GM19238 (cell line): ENCODE measurements at regions not wholly inside any gene's neighbourhood (a gene's known extent, or its start where the extent isn't known, plus 50 kb on each side); places are given as distances from the start of the nearest gene placed in this dataset.

Experiments used
- DNase-seq: peaks from one replicate; pipeline ENCODE4 v3.0.0; 2011; ENCODE audit warnings: low spot score; ENCODE audit not compliant: insufficient read length

DNA sequence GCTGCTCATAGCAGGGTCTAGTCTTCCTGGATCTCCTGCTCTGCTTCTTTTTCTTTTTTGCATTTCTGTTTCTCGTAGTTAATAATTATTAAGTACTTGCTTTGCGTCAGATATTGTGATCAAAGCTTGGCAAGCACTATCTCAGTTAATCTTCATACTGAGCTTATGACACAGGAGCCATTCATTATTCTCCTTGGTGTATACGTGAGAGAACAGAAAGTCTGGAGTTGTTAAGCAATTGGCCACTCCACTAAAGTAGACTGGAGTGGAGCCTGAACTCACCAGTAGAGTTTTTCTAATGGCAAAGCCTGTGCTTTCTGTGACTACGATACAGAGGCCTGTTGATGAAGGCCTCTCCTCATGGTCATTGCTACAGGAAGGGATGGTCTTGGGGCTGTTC is 285.9 kb downstream of the RFC3 start:
- no peak for DNase-seq

DNA sequence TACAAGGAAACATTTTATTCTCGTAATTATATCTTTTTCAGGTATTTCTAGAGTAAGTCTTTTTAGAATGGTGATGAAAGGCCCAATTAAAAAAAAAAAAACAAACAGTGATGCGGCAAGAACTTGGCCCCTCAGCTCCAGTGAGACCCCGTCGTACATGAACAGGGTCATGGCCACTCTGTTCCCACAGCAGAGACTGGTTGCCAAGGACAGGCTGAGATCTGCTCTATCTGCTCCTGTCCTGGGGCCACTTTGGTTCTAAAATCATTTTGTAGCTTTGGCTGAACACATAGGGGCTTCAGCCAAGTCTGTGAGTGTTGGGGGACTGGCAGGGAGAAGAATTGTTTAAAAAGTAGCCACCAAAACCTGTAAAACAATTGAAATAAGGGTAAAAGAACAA is 286.9 kb downstream of the RFC3 start:
- no peak for DNase-seq

DNA sequence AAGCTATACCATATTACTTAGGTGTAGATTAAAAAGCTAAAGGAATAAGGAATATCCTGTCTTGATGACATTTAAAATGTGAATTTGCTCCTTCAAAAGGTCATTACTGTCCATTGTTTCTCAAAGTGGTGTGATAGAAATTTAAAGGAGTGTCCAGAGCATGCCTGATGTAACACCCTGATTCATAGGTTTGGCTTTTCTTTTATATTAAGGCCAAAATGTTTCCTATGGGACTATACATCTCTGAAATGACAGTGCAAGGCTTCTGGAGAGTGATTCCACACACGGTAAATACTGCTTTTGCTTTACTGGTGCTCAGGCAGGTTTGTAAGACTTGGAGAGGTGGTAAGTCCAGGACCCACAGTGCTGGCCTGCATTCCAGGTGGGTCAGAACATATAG is 289.9 kb downstream of the RFC3 start:
- no peak for DNase-seq

DNA sequence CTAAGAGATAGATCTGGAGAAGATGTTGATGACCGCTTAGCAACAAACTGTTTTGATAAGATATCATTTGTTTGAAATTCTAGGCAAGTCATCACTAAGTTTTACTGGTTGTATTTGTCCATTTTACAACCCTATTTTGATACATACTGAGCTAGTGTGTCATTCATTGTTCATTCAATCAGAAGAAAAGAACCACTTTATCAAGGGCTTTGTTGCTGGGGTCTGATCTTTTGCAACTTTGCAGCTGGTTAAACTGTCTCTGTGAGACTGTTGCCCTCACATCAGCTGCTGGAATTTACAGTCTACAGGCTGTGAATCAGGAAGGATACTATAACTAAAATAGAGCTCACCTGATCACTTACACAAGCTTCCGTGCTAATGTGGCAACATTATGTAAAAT is 290.5 kb downstream of the RFC3 start:
- no peak for DNase-seq

DNA sequence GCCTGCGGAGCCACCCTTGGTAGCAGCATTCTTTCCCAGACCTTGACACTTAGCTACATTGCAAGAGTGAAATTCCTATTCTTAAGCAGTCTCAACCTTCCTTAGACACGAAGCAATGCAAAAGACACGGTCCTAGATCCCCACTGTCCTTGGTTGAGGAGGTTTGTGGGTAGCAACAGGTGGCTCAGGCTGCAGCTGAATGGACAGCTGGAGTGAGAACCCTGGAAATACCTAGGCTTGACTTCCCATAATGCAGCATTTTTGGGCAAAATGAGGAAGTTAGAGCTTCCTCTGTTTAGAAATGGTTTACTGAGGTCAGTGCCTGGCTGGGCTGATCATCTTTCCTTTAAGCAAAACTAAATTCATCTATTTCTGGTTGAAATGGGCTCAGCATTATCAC is 296.6 kb downstream of the RFC3 start:
- no peak for DNase-seq

DNA sequence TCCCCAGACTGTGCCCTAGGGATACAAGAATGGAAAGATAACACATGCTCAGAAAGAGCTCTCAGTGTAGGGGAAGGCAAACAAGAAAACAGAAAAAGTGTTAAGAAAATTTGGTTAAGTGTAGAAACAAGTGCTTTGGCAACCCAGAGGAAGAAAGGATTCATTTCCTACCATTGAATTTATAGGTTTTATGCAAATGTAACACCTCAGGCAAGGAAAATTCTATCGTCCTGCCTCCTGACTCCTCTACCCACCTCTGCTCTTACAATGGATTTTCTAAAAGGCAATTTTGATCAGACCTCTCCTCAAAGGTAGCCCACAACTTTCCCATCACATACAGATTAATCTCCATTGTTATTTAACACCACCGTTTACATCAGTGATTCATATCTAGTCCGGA is 298.7 kb downstream of the RFC3 start:
- DNase-seq: no peak

DNA sequence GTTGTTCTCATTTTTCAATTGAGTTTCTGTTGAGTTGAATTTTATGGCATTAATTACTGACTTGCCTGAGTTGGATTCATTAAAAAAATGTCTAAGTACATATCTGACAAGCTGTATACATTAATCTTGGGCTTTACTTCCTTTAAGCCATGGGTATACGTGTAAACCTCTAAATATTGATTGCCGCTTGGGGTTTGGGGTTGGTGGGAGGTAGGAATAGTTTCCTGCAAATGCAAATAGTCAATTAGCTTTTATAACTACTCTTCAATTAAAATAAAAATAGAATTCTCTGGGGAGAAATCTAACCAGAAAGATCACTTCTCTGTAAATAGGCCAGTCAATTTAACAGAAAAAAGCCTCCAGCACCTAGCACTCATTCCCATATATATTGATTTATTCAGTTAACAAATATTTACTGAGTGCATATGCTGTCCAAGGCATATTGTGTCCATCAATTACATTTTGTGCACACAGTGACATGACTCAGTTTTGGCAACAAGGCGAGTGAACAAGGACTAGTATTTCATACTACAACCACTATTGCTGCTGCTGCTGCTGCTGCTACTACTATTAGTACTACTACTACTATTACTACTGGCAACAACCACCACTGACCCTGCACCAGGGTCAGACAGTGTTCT is 306.8 kb downstream of the RFC3 start:
- no peak for DNase-seq

DNA sequence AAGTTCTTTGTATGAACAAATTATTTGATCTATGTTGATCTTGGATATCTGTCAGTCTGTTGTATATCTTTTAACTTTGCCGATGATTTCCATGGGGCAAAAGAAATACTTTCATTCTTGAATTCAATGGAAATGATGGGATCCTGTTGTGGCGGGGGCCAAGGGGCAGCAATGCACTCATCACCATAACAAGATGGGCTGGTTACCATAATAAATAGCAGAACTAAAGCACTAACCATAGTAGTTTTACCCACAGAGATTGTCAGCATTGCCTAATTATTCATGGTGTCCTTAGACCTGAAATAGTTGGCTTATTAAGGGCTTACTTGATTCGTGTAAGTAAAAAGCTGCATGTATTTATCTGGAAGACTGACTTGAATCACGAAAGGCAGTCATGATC is 309.6 kb downstream of the RFC3 start:
- DNase-seq: no peak

DNA sequence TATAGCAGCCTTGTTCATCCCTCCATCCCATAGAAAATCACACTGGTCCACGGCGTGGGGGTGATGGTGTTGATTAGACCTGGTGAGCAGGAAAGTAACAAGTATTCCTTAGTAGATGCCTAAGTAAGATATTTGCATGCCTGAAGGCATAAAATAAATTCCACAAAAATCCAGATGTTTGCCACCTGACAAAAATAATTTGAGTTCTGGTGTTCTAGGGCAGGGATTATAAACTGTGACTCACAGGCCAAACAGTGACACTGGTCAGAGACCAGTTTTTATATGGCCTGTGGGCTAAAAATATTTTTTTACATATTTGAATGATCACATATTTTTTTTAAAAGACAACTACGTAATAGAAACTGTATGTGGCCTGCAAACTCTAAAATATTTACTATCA is 310.7 kb downstream of the RFC3 start:
- no peak for DNase-seq

DNA sequence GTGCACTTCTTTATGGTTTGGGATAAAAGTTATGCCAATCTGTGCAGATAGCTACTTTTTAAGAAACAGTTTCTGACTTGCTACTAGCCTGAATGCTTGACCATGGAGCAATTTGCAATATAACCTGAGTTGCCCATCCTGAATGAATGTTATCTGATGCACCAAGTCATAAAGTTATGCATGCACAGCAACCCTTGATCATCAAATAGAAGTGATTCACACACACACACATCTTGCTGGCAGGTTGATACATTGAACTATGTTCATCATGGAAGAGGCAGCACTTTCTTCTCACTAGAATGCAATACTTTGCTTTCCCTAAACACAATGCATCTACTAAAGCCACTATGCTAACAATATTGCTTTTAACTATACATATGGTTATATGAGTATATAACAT is 311.5 kb downstream of the RFC3 start:
- no peak for DNase-seq

DNA sequence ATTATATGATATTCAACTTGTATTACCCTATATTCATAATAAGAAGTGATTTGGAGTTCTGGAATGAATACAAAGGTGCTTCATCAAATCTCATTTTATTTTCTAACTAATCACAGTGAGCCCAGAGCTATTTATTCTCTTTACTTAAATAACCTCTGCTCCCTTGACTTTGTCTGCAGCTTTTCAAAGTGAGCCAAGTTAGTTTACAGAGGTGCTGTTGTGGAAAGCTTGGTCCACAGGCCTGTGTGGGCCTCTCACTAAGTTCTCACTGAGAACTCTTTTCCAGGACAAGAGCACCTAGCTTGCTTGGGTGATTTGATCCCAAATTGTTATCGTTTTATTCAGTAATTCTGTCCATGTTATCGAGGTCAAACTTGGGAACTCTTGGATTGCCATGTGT is 319.3 kb downstream of the RFC3 start:
- no peak for DNase-seq

DNA sequence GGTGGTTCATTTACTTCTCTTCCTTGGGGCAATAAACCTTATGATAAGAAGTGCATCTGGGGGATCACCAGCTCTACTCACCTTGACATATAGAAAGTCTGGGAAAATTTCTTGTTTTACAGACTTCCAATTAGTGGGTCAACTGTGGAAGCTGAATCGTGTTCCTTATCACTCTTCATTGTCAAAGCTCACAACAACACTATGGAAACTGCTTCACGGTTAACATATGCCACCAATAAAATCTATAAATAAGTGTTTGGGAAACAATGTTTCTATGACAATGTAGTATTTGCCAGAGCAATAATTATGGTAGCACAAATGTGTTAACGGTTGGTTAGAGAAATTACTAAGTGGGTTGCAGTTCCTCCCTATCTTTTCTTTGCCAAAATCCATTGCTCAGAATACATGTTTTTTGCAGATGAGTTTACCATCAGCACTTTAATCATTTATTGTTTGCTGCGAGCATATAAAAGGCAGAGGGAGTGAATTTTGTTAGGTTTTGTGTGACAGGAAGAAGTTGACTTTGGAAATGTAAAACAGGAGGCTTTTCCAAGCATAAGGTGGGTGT is 321.8 kb downstream of the RFC3 start:
- DNase-seq: no peak

DNA sequence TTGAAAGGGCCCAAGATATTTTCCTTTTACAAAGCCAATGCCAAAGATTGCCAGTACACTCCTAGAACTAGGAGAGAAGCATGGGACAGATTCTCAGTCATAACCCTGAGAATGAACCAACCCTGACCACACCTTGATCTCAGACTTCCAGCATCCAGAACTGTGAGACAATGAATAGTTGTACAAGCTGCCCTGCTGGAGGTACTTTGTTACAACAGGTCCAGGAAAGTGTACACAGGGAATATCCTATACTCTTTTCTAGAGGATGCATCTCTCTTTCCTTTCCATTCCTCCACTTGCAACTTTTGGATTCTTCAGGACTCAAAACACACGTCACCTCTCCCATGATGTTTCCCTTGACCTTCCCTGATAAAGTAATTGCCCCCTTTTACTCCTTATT is 325.7 kb downstream of the RFC3 start:
- no peak for DNase-seq

DNA sequence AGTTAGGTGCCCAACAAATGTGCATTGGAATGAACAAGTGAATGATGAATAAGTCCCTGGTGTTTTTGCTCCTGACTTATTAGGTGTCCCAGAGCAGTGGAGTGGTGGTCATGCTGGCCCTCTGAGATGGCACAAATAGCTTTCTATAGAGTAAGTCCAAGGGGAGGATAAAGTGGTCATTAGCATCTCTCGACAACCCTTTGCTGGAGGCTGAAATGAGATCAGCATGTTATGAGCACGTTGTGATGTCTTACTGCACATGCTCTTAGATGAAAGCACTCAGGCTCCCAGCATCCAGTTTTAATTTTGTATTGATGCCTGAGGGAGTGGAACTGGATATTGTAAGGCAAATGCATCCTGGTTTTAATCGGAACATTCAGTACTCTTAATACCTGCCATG is 326.2 kb downstream of the RFC3 start:
- no peak for DNase-seq

DNA sequence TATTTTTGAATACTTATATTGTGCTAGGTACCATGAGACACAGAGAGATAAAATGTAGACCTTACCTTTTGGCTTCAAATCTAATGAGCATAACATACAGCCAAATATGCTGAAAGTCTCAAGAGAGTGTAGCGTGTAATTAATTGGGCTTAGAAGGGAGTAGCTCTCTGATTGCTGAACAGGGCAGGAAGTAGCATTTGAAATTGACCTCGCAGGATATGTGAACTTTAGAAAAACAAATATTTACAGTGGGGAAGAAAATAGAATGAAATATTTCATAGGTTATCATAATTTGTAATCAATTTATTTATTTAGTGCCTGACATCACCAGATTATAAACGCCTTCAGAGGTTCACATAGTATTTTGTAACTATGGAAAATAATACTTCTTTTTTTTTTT is 327.1 kb downstream of the RFC3 start:
- no peak for DNase-seq

DNA sequence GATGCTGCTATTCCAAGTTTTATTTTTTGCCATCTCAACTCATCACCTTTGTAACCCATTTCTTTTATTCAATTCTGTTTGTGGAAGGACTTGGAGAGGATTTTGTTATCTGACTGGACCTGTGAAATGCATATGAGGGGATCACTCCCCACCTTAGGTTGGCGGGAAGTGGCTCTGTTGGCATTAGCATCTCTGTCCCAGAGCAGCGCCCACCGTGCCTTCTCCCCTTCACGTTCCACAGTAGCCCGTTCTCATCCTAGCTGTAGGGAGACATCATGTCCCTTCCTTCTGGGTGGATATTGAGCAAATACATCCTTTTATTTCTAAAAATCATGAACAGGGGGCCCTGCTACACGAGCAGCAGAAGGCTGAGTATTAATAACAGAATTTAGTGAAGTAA is 330.4 kb downstream of the RFC3 start:
- no peak for DNase-seq

DNA sequence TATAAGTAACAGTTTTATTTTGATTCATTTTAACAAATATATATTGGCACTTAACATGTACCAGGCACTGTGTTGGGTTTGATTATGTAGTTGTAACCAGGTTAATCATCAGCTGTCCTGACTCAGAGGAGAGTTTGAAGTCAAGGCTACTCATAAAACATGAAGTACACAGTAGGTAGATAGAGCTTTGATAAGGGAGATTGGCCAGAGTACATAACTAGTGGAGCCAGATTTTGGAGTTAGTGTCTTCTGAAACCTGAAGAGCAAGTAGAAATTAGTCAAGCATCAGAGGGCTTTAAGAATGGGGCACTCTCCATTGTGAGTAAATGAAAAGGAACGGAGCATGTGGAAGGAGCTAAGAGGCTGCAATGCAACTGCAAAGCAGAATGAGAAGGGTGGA is 333.9 kb downstream of the RFC3 start:
- no peak for DNase-seq

DNA sequence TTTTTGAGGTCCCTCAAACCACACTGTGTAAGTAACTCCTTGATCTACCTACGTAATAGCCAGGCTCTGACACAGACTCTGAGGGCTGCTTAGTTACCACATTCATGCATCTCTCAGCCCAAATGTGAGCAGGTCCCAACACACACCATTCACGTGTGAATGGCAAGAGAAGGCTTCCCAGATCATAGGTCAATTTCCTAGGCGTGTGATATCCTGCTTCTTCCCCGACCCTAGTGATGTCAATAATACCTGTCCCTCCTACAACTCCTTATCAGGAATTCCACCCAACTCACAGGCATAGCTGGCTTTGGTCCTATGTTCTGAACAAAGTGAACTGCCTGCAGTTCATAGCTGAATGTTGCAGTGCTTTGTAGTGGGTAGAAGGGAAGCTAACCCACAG is 334.5 kb downstream of the RFC3 start:
- DNase-seq: no peak

DNA sequence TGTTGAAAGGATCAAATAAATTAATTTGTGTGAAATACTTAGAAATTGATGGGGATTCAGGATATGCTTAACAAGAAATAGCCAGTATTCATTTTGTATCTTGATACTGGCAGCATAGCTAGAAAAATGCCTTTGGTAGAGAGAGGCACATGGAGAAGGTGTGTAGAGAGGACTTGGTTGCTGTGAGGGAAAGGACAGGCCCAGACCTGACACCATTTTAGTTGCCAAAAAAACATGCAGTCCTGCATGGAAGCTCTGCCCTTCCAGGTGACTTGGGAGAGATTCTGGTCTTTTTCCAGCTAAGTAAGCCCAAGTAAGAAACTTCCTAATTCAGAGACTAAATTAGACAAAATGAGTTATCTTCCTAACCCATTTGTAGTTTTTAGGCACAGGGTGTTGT is 335.0 kb downstream of the RFC3 start:
- DNase-seq: no peak

DNA sequence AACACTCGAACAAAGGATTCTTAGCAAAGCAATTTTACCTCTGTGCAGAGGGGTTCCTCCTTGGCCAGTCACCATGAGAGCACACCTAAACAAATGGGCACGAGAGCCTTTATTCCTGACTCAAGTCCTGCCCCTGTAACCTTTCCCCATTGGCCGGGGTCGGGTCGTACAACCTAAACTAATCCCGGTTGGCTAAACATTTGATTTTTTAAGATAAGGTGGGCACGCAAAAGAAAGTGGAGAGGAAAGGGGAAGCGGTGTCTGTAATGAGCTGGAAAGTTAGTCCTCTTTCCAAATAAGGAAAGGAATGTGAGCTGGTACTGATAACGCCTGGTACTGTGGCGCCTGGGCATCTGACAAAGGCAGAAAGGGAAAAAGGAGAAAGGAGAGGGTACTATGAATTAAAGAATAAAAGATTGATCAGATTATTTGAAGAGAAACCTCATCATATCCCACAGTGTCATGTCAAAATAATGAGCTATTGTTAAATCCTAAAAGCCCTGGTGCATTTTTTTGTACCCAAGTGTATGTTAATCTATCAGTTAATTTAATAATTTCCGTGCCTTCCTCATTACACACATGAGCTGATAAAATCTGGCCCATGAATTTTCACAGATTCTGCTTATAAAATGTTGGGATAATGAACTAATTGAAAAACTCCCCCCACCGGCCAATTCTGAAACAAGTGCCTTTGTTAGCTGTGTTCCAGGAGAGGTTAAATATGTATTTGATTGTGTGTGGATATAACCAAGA is 335.7 kb downstream of the RFC3 start:
- DNase-seq: no peak

DNA sequence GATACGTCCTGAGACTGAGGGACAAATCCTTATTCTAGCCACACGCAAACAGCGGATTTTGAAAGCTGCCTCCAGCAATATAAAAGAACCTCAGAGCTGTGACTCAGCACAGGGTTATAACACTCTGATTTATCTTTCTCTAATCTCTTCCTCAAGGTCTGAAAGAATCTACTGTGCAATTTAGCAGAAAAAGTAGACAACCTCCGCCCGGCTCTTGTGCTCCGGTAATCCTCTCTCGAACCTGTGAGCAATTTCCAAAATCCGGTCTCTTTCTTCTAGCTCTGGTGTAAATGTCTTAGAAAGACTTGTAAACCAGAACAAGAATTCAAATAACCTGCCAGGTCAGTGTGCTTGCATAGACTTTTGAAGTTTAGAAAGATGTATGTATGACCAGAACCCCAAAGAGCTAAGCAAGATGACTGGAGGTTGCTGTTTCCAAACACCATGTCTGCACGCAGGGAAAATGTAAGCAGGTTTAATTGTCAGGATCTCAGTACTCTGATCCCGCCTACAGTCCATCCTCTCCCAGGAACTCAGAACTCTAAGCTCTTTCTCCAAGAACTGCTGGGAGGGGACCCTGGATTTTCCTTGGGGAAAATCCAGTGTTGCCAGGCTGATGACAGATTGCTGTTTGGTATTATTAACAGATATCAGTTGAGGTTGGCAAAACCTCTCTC is 338.1 kb downstream of the RFC3 start:
- no peak for DNase-seq

DNA sequence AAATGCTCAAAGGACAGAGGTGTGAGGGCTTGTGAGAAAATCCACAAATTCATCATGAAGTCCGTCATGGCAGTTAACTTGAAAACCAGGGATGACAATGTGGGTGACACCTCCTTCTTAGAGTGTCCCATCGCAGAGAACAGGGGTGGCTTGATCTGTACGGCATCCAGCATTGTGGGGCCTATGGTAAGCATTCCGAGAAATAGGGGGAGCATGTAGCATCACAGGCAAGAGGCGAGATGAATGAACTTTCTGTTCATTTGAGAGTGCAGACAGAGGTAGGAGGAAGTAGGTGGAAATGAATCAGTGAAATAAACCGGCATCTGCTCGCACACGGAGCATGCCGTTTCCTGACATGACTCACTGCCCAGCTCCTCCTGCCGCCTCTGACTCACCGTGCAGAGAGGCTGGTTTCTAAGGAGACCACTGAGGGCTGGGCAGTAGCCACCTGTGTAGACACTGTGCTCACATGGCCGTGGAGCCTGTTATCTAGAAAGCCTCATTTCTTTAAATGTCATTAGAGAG is 339.0 kb downstream of the RFC3 start:
- peak; percentile 32 for DNase-seq
